Kidney (tissue), 13 donors: ENCODE measurements at regions not wholly inside any gene's neighbourhood (a gene's known extent, or its start where the extent isn't known, plus 50 kb on each side); places are given as distances from the start of the nearest gene placed in this dataset.

Experiments
- DNase-seq, 5 donors: peaks; one replicate each; pipeline ENCODE4 v3.0.0-alpha.2; 2013 to 2020
- FAIRE-seq: peaks from 2 replicates; lab custom pipeline; 2012; peaks lifted over from hg19 to GRCh38; lab: Jason Lieb, UNC
- H3K27ac ChIP-seq, 2 donors: one replicate each; pipeline ENCODE4 v1.7.0; 2013; ENCODE audit warnings: low read depth in 2 of 2, low read length in 2 of 2, inconsistent platforms in 1 of 2
- H3K27me3 ChIP-seq: one replicate; pipeline ENCODE4 v1.7.1; 2013; ENCODE audit warnings: low read length, inconsistent platforms; ENCODE audit not compliant: control insufficient read depth, insufficient read depth
- H3K36me3 ChIP-seq, 3 donors: one replicate each; pipeline versions ENCODE4 v1.7.0 to v1.7.1; 2013; ENCODE audit warnings: low read length in 3 of 3, control low read depth in 1 of 3, inconsistent platforms in 1 of 3; ENCODE audit not compliant: insufficient read depth in 3 of 3, control insufficient read depth in 2 of 3
- H3K4me1 ChIP-seq, 3 donors: one replicate each; pipeline versions ENCODE4 v1.7.0 to v1.7.1; 2013; ENCODE audit warnings: low read length in 3 of 3, inconsistent platforms in 1 of 3, low read depth in 1 of 3; ENCODE audit not compliant: control insufficient read depth in 2 of 3, insufficient read depth in 2 of 3
- H3K4me3 ChIP-seq, 3 donors: one replicate each; pipeline versions ENCODE4 v1.7.0 to v1.8.1; 2013; ENCODE audit warnings: low read length in 3 of 3, control low read depth in 1 of 3, inconsistent platforms in 1 of 3
- H3K9ac ChIP-seq, 3 donors: one replicate each; pipeline versions ENCODE4 v1.7.0 to v1.7.1; 2013; ENCODE audit warnings: low read length in 3 of 3, control low read depth in 1 of 3, inconsistent platforms in 1 of 3
- H3K9me3 ChIP-seq, 3 donors: one replicate each; pipeline versions ENCODE4 v1.7.0 to v1.7.1; 2013; ENCODE audit warnings: low read length in 3 of 3, control low read depth in 1 of 3, inconsistent platforms in 1 of 3; ENCODE audit not compliant: control insufficient read depth in 2 of 3, insufficient read depth in 1 of 3
- CTCF ChIP-seq: IDR thresholded peaks from 3 replicates; pipeline ENCODE4 v1.5.1; 2012; ENCODE audit warnings: mild to moderate bottlenecking, moderate library complexity, borderline replicate concordance; ENCODE audit not compliant: insufficient read depth; ENCODE audit errors: extremely low read depth
- intact Hi-C: fragments of 100-400 bp; cut with DNase I; formaldehyde crosslinking; loops from one replicate; pipeline ENCODE4 v1.11.1; 2022
- donor health status: control.
- donor health status: control.
- donor health status: control.
- donor health status: control.
- donor health status: control.
- donor health status: DM: yes; HTN: yes; CAD: no.
- donor health status: Normal renal cell carcinoma (clear cell type).

- no peak for TF ChIP-seq CTCF
- Histone ChIP-seq H3K9me3 (no peaks in the 10 kb centered on the region), H3K4me1 (no peaks in the 10 kb centered on the region), H3K4me3 (no peak overlapping the region), H3K36me3 (no peaks in the 10 kb centered on the region), H3K27ac (no peak overlapping the region), H3K27me3 (no peaks in the 10 kb centered on the region), H3K9ac (no peak overlapping the region)
- no peak for FAIRE-seq
- intact Hi-C loops, result no loop called here
- DNase-seq, result no peak
Measured at GRCh38 chr1:34277150-34277549, 100.4 kb downstream of the C1orf94 start.

- H3K27ac ChIP-seq, result no peak overlapping the region
- H3K4me1 ChIP-seq, result no peaks in the 10 kb centered on the region
- no peak overlapping the region for H3K9ac ChIP-seq
- no peaks in the 10 kb centered on the region for H3K36me3 ChIP-seq
- H3K9me3 ChIP-seq, result no peaks in the 10 kb centered on the region
- DNase-seq (no peak), FAIRE-seq (no peak)
- no peak for TF ChIP-seq CTCF
- no peak overlapping the region for H3K4me3 ChIP-seq
- H3K27me3 ChIP-seq, result no peaks in the 10 kb centered on the region
- intact Hi-C loops, result no loop called here
Measured at GRCh38 chr1:34278211-34278610, 101.5 kb downstream of the C1orf94 start.

- no peaks in the 10 kb centered on the region for H3K36me3 ChIP-seq
- no peaks in the 10 kb centered on the region for H3K9me3 ChIP-seq
- DNase-seq (no peak), FAIRE-seq (no peak)
- no peaks in the 10 kb centered on the region for H3K27me3 ChIP-seq
- no peaks in the 10 kb centered on the region for H3K4me1 ChIP-seq
- H3K9ac ChIP-seq, result no peak overlapping the region
- no peak for TF ChIP-seq CTCF
- H3K4me3 ChIP-seq, result no peak overlapping the region
- intact Hi-C loops, result no loop called here
- no peak overlapping the region for H3K27ac ChIP-seq
Measured at GRCh38 chr1:34279971-34280370, 103.3 kb downstream of the C1orf94 start.

GRCh38 chr1:34280509-34280908 lies 103.8 kb downstream of the C1orf94 start:
- no peaks in the 10 kb centered on the region for H3K27me3 ChIP-seq
- no peak overlapping the region for H3K27ac ChIP-seq
- no peak for TF ChIP-seq CTCF
- no peak overlapping the region for H3K4me3 ChIP-seq
- H3K9ac ChIP-seq, result no peak overlapping the region
- H3K9me3 ChIP-seq, result no peaks in the 10 kb centered on the region
- intact Hi-C loops, result no loop called here
- H3K36me3 ChIP-seq, result no peaks in the 10 kb centered on the region
- FAIRE-seq (no peak), DNase-seq (no peak)
- no peaks in the 10 kb centered on the region for H3K4me1 ChIP-seq
